SIG-M5 treated with dmso at 0.1 percent for 504 hours (cell line): ENCODE measurements at regions not wholly inside any gene's neighbourhood (a gene's known extent, or its start where the extent isn't known, plus 50 kb on each side); places are given as distances from the start of the nearest gene placed in this dataset.
"Not testable (repeated sequence)": the region's sequence is repeated elsewhere in the genome, so short reads cannot be mapped to it uniquely, and the experiment has no call there.

Experiments used
- DNase-seq: peaks from one replicate; lab custom pipeline; 2025; ENCODE audit not compliant: unreplicated experiment; lab: John Stamatoyannopoulos, UW

DNA sequence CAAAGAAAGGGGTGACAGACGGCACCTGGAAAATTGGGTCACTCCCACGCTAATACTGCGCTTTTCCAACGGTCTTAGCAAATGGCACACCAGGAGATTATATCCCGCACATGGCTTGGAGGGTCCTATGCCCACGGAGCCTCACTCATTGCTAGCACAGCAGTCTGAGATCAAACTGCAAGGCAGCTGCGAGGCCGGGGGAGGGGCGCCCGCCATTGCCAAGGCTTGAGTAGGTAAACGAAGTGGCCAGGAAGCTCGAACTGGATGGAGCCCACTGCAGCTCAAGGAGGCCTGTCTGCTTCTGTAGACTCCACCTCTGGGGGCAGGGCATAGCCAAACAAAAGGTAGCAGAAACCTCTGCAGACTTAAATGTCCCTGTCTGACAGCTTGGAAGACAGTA, 676.8 kb downstream of the BCKDHB start:
- DNase-seq, result not testable (repeated sequence)

DNA sequence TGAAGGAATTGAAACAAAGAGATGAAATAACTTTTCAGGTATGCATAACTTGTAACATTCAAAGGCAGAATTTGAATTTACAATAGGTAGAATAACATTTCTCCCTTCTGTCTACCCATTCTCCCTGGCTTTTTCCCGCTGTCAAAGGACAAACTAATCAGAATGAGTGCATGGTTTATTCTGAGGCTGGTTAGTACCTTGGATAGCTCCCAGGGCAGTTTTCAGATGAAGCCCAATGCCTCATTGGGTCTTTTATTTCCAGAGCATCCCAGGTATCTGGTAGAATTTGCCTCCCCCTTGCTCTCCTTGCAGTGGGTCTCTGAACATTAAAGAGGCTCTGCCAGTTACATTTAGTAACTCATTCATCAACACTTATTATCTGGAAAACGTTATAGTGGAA, 665.5 kb downstream of the BCKDHB start:
- no peak for DNase-seq

DNA sequence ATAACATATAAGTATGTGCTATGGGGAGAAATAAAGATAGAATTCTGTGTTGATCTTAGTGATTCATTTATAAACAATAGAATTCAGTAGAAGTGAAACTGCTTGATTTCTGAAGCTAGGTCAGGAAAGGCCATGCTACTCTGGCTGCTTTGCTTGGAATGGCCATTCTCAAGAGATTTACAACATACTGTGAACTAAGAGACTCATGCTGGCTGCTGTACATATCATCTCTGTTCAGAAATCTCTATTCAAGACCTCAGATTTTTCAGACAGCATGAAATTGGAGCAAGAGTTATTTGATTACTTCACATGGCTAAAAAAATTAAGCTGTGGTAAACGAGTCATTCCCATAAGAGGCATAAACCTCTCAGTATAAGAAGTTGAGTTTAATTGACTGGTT, 662.6 kb downstream of the BCKDHB start:
- DNase-seq, result no peak

GRCh38 chr6:80767808-80768207, 661.3 kb downstream of the BCKDHB start:
- DNase-seq, result no peak

GRCh38 chr6:80744213-80744612, 637.7 kb downstream of the BCKDHB start:
- no peak for DNase-seq

- DNase-seq, result no peak
These were observed 636.0 kb downstream of the BCKDHB start for GRCh38 chr6:80742481-80742880.

DNA sequence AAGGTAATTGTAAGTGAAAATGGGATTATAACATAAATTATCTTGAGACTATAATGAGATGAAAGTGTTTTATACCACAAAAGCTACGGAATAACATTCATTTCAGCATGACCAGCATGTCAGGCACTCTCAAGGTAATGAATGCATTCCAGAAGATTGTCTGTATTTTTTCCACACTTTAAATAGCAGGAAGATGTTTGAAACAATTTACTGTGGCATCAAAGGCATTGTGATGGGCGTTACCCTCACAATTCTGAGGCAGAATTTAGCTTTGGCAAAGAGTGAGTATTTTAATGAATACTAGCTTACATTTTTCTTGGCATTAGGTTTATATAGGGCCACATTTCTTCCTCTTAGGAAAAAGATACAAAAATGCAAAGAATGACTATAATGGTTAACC, 627.2 kb downstream of the BCKDHB start:
- no peak for DNase-seq

DNA sequence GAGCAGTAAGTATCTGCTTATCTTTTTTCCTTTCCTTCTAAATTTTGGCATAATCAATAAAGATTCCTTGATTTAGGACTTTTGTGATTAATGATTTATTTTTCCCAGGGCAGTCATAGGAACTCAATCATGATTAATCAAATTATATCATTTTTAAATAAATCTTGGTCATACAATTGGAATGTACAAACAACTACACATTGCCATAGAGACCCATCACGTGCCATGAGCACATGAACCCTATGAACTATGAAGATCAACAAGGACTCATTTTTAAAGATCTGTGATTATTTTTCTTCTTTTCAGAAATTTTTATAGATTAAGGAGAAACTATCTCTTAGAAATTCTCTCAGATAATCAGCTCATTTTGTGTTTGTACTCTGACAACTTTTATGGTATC, 622.4 kb downstream of the BCKDHB start:
- no peak for DNase-seq

GRCh38 chr6:80728101-80728750, 621.8 kb downstream of the BCKDHB start:
- DNase-seq, result no peak

DNA sequence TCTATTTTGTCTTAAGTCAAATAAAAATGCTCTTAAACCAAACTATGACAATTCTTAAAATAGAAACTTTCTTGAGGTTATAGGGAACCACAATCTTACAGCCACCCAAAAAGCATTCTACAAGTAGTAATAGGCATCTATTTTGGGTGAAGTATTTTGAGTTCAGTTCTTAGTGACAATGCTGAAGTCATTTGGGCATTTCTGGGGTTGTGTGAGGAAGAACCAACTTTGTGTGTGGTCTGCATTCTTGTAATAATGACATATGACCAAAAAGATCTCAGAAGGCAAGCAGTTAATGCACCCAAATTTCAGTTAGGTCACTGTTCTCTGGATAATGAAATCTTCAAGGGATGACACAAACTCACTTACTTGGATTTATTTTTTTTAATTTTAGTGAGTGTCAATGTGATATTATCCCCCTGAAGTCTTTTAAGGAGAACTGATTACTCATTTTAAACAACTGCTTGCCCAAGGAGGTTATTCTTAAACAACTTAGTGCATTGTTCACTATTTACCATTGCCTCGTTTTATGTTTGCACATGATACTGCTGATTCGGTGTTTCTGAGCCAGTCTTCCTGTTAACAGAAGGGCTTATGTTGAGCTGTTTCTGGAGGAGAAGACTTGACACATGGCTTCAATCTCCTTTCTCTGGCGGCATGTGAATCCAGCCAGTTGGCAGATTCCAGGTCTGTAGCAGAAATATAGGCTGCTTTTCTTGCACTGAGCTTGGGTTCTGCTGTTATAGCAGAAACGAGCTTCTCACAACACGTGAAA, 618.9 kb downstream of the BCKDHB start:
- DNase-seq, result no peak

GRCh38 chr6:80720824-80721223, 614.4 kb downstream of the BCKDHB start:
- DNase-seq, result no peak

DNA sequence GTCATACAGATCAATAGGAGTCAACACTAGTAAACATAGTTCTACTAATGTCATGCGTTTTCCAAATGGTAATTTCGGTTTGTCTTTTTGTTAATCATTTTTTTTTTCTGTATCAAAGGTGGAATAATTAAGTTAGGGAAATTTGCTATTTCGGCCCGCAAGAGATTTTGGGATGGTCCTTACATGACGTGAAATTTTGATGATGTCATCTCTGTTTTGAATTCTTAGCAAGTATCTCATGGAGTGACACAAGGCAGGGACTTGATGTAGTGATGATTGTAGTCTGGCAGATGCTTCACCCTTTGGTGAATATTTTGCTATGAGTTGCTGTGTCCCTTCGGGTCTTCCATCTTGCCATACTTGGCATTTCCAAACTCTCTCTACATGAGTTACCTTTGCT, 608.0 kb downstream of the BCKDHB start:
- no peak for DNase-seq

GRCh38 chr6:80698459-80698858, 592.0 kb downstream of the BCKDHB start:
- no peak for DNase-seq

DNA sequence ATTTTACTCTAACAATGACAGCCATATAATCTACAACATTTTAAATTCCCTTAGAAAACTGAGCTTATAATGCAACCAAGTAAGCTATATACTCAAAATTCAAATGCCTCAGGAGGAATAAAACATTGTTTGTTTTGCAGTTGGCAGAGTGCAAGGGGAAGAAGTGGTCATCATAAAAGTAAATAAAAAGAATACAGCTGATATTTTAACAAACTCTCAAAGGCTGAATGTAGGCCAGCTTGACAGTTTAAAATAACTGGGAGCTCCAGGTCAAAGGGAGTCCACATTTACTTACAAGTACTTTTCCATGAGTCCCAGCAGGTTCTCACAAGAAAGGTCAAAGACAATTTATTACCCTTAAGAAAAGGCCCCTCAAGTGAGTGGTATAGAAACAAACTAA, 589.8 kb downstream of the BCKDHB start:
- DNase-seq, result no peak

DNA sequence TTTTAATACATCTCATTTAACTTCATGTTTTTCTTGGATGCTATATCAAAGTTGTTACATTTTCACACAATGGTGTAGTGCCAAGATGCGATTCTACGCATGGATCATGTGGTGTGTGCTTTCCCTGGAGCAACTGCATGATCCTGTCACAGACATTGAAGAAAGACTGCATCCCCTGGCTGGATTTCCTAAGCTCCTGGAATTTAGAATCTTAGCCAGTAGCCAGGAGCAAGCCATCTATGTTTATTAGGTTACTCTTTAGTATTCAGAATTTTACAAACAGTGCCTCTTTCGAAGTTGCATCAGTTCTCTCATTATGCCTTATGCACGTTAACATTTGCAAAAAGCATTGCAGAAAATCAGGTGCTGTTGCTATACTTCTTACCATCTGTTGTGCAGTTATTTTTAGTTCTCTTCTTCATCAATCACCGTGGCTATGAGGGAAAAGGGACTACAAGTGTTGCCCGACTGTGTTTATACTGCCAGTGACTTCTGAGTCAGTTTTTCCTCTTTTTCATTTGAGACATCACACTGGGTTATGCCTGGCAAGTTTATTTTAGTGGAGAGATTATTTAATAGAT, 584.2 kb downstream of the BCKDHB start:
- no peak for DNase-seq

GRCh38 chr6:80689716-80690395, 583.4 kb downstream of the BCKDHB start:
- DNase-seq, result no peak

- no peak for DNase-seq
These were observed 573.5 kb downstream of the BCKDHB start for GRCh38 chr6:80679992-80680391.

DNA sequence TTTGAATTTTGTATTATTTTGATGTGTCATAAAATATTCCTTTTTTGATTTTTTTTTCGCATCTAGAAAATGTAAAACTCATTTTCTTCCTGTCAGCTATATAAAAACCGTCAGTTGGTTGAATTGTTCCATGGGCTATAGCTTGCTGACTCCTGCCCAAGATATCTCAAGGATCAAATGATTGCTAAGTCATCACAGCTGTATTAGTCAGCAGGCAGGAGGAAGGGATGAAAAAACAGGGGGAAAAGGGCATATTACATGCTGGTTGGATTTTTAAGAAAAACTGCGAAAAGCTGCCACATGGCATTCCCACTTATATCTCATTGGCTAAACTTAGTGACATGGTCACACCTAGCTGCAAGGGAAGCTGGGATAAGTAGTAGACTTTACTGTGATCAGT, 569.9 kb downstream of the BCKDHB start:
- DNase-seq, result no peak

GRCh38 chr6:80674669-80675068, 568.2 kb downstream of the BCKDHB start:
- no peak for DNase-seq

DNA sequence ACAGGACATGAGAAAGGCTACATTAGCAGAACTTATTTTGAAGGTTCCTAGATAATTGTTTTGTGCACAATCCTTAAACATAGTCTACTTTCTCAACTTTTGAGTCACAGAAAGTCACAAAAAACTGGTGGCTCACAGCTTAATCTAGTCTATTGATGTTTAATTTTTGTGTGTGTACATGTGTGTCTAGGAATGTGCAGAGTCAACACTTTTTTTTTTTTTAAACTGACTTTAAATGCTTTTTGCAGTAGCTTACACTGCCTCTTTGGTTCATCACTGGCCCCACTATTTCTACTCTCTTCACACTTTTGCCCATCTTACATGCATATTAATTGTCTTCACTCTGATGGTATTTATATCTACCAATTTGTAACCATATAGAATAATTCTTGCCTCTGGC, 566.9 kb downstream of the BCKDHB start:
- DNase-seq, result no peak

GRCh38 chr6:80667006-80667405, 560.5 kb downstream of the BCKDHB start:
- DNase-seq, result no peak

GRCh38 chr6:80658926-80659325, 552.5 kb downstream of the BCKDHB start:
- DNase-seq, result no peak
